Duodenal mucosa (tissue), 2 donors: ENCODE measurements at regions not wholly inside any gene's neighbourhood (a gene's known extent, or its start where the extent isn't known, plus 50 kb on each side); places are given as distances from the start of the nearest gene placed in this dataset.
"Not testable (repeated sequence)": the region's sequence is repeated elsewhere in the genome, so short reads cannot be mapped to it uniquely, and the experiment has no call there.

Source experiments
- H3K27ac ChIP-seq: one replicate; pipeline ENCODE4 v1.7.0; 2013; ENCODE audit warnings: low read depth, low read length
- H3K27me3 ChIP-seq, 2 donors: one replicate each; pipeline ENCODE4 v1.7.0; 2013; ENCODE audit warnings: low read length in 2 of 2, control low read depth in 1 of 2; ENCODE audit not compliant: insufficient read depth in 2 of 2, control insufficient read depth in 1 of 2
- H3K36me3 ChIP-seq, 2 donors: one replicate each; pipeline ENCODE4 v1.7.0; 2013; ENCODE audit warnings: low read length in 2 of 2, control low read depth in 1 of 2; ENCODE audit not compliant: insufficient read depth in 2 of 2, control insufficient read depth in 1 of 2
- H3K4me1 ChIP-seq, 2 donors: one replicate each; pipeline ENCODE4 v1.7.0; 2013; ENCODE audit warnings: low read length in 2 of 2, control low read depth in 1 of 2; ENCODE audit not compliant: insufficient read depth in 2 of 2, control insufficient read depth in 1 of 2
- H3K4me3 ChIP-seq, 2 donors: one replicate each; pipeline ENCODE4 v1.7.0; 2013; ENCODE audit warnings: low read length in 2 of 2, low read depth in 1 of 2
- H3K9ac ChIP-seq, 2 donors: one replicate each; pipeline ENCODE4 v1.7.0; 2013; ENCODE audit warnings: low read length in 2 of 2, low read depth in 1 of 2
- H3K9me3 ChIP-seq, 2 donors: one replicate each; pipeline ENCODE4 v1.7.0; 2013; ENCODE audit warnings: low read length in 2 of 2, control low read depth in 1 of 2; ENCODE audit not compliant: control insufficient read depth in 1 of 2

- H3K4me1 ChIP-seq, H3K4me3 ChIP-seq, H3K36me3 ChIP-seq, H3K27ac ChIP-seq, H3K27me3 ChIP-seq, H3K9me3 ChIP-seq, H3K9ac ChIP-seq: not testable (repeated sequence)
Measured at GRCh38 chr5:4615369-4615768, 524.8 kb upstream of the ADAMTS16 start.

GRCh38 chr5:4625206-4625896 lies 514.8 kb upstream of the ADAMTS16 start:
- H3K27me3 ChIP-seq, result no peaks in the 10 kb centered on the region
- peaks cover 0 to 13% of the 10 kb centered on the region in 2 donors for H3K9me3 ChIP-seq
- no peaks in the 10 kb centered on the region for H3K4me1 ChIP-seq
- H3K36me3 ChIP-seq, result no peaks in the 10 kb centered on the region
- H3K4me3 ChIP-seq, result no peak overlapping the region
- no peak overlapping the region for H3K27ac ChIP-seq
- H3K9ac ChIP-seq, result no peak overlapping the region

GRCh38 chr5:4627131-4627530 lies 513.0 kb upstream of the ADAMTS16 start:
- H3K9me3 ChIP-seq, result peaks cover 0 to 17% of the 10 kb centered on the region in 2 donors
- no peak overlapping the region for H3K9ac ChIP-seq

GRCh38 chr5:4627929-4628328 lies 512.2 kb upstream of the ADAMTS16 start:
- Histone ChIP-seq H3K27ac (no peak overlapping the region), H3K4me1 (no peaks in the 10 kb centered on the region), H3K27me3 (no peaks in the 10 kb centered on the region), H3K9me3 (peaks cover 0 to 17% of the 10 kb centered on the region in 2 donors), H3K9ac (no peak overlapping the region), H3K36me3 (no peaks in the 10 kb centered on the region), H3K4me3 (no peak overlapping the region)

More at GRCh38 chr5:4627131-4627530, 513.0 kb upstream of the ADAMTS16 start:
- Histone ChIP-seq H3K27ac (no peak overlapping the region), H3K36me3 (no peaks in the 10 kb centered on the region), H3K4me1 (no peaks in the 10 kb centered on the region), H3K4me3 (no peak overlapping the region), H3K27me3 (no peaks in the 10 kb centered on the region)

GRCh38 chr5:4628645-4629385 lies 511.3 kb upstream of the ADAMTS16 start:
- H3K9me3 ChIP-seq, result peaks cover 0 to 20% of the 10 kb centered on the region in 2 donors
- H3K27ac ChIP-seq, result no peak overlapping the region
- H3K9ac ChIP-seq, result no peak overlapping the region

GRCh38 chr5:4630031-4630430 lies 510.1 kb upstream of the ADAMTS16 start:
- H3K9ac ChIP-seq, result no peak overlapping the region
- H3K27ac ChIP-seq, result no peak overlapping the region
- H3K27me3 ChIP-seq, result no peaks in the 10 kb centered on the region
- no peak overlapping the region for H3K4me3 ChIP-seq
- no peaks in the 10 kb centered on the region for H3K4me1 ChIP-seq
- no peaks in the 10 kb centered on the region for H3K36me3 ChIP-seq
- peaks cover 0 to 20% of the 10 kb centered on the region in 2 donors for H3K9me3 ChIP-seq

More at GRCh38 chr5:4628645-4629385, 511.3 kb upstream of the ADAMTS16 start:
- Histone ChIP-seq H3K27me3 (no peaks in the 10 kb centered on the region), H3K4me1 (no peaks in the 10 kb centered on the region), H3K4me3 (no peak overlapping the region), H3K36me3 (no peaks in the 10 kb centered on the region)

- H3K4me1 ChIP-seq, result no peaks in the 10 kb centered on the region
- H3K27ac ChIP-seq, result no peak overlapping the region
- H3K9me3 ChIP-seq, result peaks cover 0 to 17% of the 10 kb centered on the region in 2 donors
- no peaks in the 10 kb centered on the region for H3K36me3 ChIP-seq
- H3K4me3 ChIP-seq, result no peak overlapping the region
- H3K9ac ChIP-seq, result no peak overlapping the region
- H3K27me3 ChIP-seq, result no peaks in the 10 kb centered on the region
Measured at GRCh38 chr5:4634342-4634741, 505.8 kb upstream of the ADAMTS16 start.

- Histone ChIP-seq H3K27me3 (no peaks in the 10 kb centered on the region), H3K4me1 (no peaks in the 10 kb centered on the region), H3K9me3 (peaks cover 0 to 11% of the 10 kb centered on the region in 2 donors), H3K36me3 (no peaks in the 10 kb centered on the region), H3K9ac (no peak overlapping the region), H3K4me3 (no peak overlapping the region), H3K27ac (no peak overlapping the region)
Measured at GRCh38 chr5:4636378-4636777, 503.8 kb upstream of the ADAMTS16 start.

- Histone ChIP-seq H3K9ac (no peak overlapping the region), H3K27me3 (no peaks in the 10 kb centered on the region), H3K9me3 (peaks cover 0 to 8% of the 10 kb centered on the region in 2 donors), H3K4me1 (no peaks in the 10 kb centered on the region), H3K4me3 (no peak overlapping the region), H3K36me3 (no peaks in the 10 kb centered on the region), H3K27ac (no peak overlapping the region)
Measured at GRCh38 chr5:4639946-4640345, 500.2 kb upstream of the ADAMTS16 start.

GRCh38 chr5:4640795-4641194 lies 499.3 kb upstream of the ADAMTS16 start:
- H3K36me3 ChIP-seq, result no peaks in the 10 kb centered on the region
- no peak overlapping the region for H3K27ac ChIP-seq
- H3K9me3 ChIP-seq, result peaks cover 0 to 8% of the 10 kb centered on the region in 2 donors
- H3K9ac ChIP-seq, result no peak overlapping the region
- no peaks in the 10 kb centered on the region for H3K4me1 ChIP-seq
- H3K4me3 ChIP-seq, result no peak overlapping the region
- no peaks in the 10 kb centered on the region for H3K27me3 ChIP-seq
